A673 (cell line): ENCODE measurements at regions not wholly inside any gene's neighbourhood (a gene's known extent, or its start where the extent isn't known, plus 50 kb on each side); places are given as distances from the start of the nearest gene placed in this dataset.

Source experiments
- BruUV-seq: library from RNA; stranded (reverse); fragments of 400-500 nt; replicated peaks from 2 replicates; lab custom pipeline; 2021; lab: Mats Ljungman, UMichigan
- CTCF ChIA-PET: fragments of 300-600 bp; sonication (Branson Sonifier 250); formaldehyde crosslinking; loops from one replicate; lab custom pipeline; 2022; ENCODE audit warnings: antibody characterized with exemption; lab: Charles Lee
- POLR2A ChIA-PET: fragments of 300-600 bp; sonication (Branson Sonifier 250); formaldehyde crosslinking; loops from one replicate; lab custom pipeline; 2022; ENCODE audit warnings: antibody characterized with exemption; ENCODE audit not compliant: low non-redundant PET; lab: Charles Lee
- DNase-seq: peaks from one replicate; pipeline ENCODE4 v3.0.0-alpha.2; 2015; ENCODE audit warnings: low spot score
- H3K27ac ChIP-seq: fragments of 200-600 bp; sonication (generic); 2 replicates; pipeline ENCODE4 v1.5.1; 2016; ENCODE audit warnings: mixed run types, low read depth, mild to moderate bottlenecking, mixed read lengths, antibody characterized with exemption, low read length; ENCODE audit not compliant: poor library complexity, severe bottlenecking
- H3K27me3 ChIP-seq: fragments of 200-600 bp; sonication (generic); replicated peaks from 2 replicates; pipeline ENCODE4 v1.6.1; 2017; ENCODE audit warnings: mixed run types, low read depth, mild to moderate bottlenecking, mixed read lengths, antibody characterized with exemption, low read length; ENCODE audit not compliant: insufficient read depth, poor library complexity
- H3K36me3 ChIP-seq: fragments of 200-600 bp; sonication (generic); 2 replicates; pipeline ENCODE4 v1.6.1; 2016; ENCODE audit warnings: mixed run types, mild to moderate bottlenecking, mixed read lengths, antibody characterized with exemption, low read length; ENCODE audit not compliant: insufficient read depth, poor library complexity, severe bottlenecking
- H3K4me1 ChIP-seq: fragments of 200-600 bp; sonication (generic); 2 replicates; pipeline ENCODE4 v1.6.1; 2017; ENCODE audit warnings: mixed run types, mild to moderate bottlenecking, mixed read lengths, antibody characterized with exemption, low read length; ENCODE audit not compliant: insufficient read depth, poor library complexity, severe bottlenecking
- H3K4me3 ChIP-seq: fragments of 200-600 bp; sonication (generic); 2 replicates; pipeline ENCODE4 v1.5.1; 2016; ENCODE audit warnings: low read depth, mixed run types, mild to moderate bottlenecking, mixed read lengths, low read length; ENCODE audit not compliant: poor library complexity, severe bottlenecking
- H3K9me3 ChIP-seq: fragments of 200-600 bp; sonication (generic); 2 replicates; pipeline ENCODE4 v1.6.1; 2016; ENCODE audit warnings: mixed run types, low read depth, mild to moderate bottlenecking, mixed read lengths, antibody characterized with exemption, low read length; ENCODE audit not compliant: poor library complexity, severe bottlenecking
- CTCF ChIP-seq: fragments of 300-800, 200-600 bp; sonication (generic); conservative IDR thresholded peaks from 2 replicates; pipeline ENCODE4 v1.5.1; 2017; ENCODE audit warnings: low read depth, mild to moderate bottlenecking, antibody characterized with exemption, low read length, moderate library complexity, mixed read lengths
- EZH2 ChIP-seq: fragments of 200-600 bp; sonication (generic); IDR thresholded peaks from 2 replicates; pipeline ENCODE4 v1.6.1; 2017; ENCODE audit warnings: borderline replicate concordance, low read depth, mild to moderate bottlenecking, mixed read lengths, antibody characterized with exemption, low read length; ENCODE audit not compliant: poor library complexity, severe bottlenecking
- intact Hi-C: fragments of 100-400 bp; cut with micrococcal nuclease; formaldehyde crosslinking; loops from one replicate; pipeline ENCODE4 v1.10.0; 2022; ENCODE audit not compliant: unreplicated experiment

- H3K27me3 ChIP-seq = peaks cover 4% of the 10 kb centered on the region
- TF ChIP-seq CTCF (no peak), EZH2 (no peak)
These were observed 160.0 kb downstream of the NDUFA10 start for GRCh38 chr2:239865059-239865639.

GRCh38 chr2:239864247-239865058 is 160.7 kb downstream of the NDUFA10 start:
- H3K4me1 ChIP-seq = no peaks in the 10 kb centered on the region
- peaks cover 4% of the 10 kb centered on the region for H3K27me3 ChIP-seq
- BruUV-seq = no TSS peak
- no peak overlapping the region for H3K4me3 ChIP-seq
- intact Hi-C loops = no loop called here
- TF ChIP-seq EZH2 (no peak), CTCF (no peak)
- DNase-seq = no peak
- no peak overlapping the region for H3K27ac ChIP-seq
- ChIA-PET POLR2A (no interaction called here), CTCF (no interaction called here)
- no peaks in the 10 kb centered on the region for H3K36me3 ChIP-seq
- peaks cover 3% of the 10 kb centered on the region for H3K9me3 ChIP-seq

More at GRCh38 chr2:239865059-239865639, 160.0 kb downstream of the NDUFA10 start:
- ChIA-PET POLR2A (interaction anchor here (0.6 kb wide), 1 partner anchor 398 kb away, joined by 9 read pairs; no protein-coding TSS in a partner anchor), CTCF (no interaction called here)
- Histone ChIP-seq H3K27ac (no peak overlapping the region), H3K4me3 (no peak overlapping the region), H3K36me3 (no peaks in the 10 kb centered on the region), H3K4me1 (no peaks in the 10 kb centered on the region), H3K9me3 (peaks cover 3% of the 10 kb centered on the region)
- DNase-seq = no peak
- BruUV-seq = no TSS peak
- intact Hi-C loops = no loop called here

GRCh38 chr2:239862613-239863012 is 162.5 kb downstream of the NDUFA10 start:
- ChIA-PET CTCF (no interaction called here), POLR2A (no interaction called here)
- no peaks in the 10 kb centered on the region for H3K4me1 ChIP-seq
- peaks cover 11% of the 10 kb centered on the region for H3K27me3 ChIP-seq
- BruUV-seq = no TSS peak
- no peak for DNase-seq
- intact Hi-C loops = loop anchor here (2.0 kb wide), 1 partner anchor 38 kb away; no protein-coding TSS in a partner anchor
- no peak overlapping the region for H3K27ac ChIP-seq
- no peak overlapping the region for H3K4me3 ChIP-seq
- no peaks in the 10 kb centered on the region for H3K9me3 ChIP-seq
- no peak for TF ChIP-seq EZH2
- no peak for TF ChIP-seq CTCF
- H3K36me3 ChIP-seq = no peaks in the 10 kb centered on the region
